Mesendoderm (in vitro differentiated cells): ENCODE measurements at regions not wholly inside any gene's neighbourhood (a gene's known extent, or its start where the extent isn't known, plus 50 kb on each side); places are given as distances from the start of the nearest gene placed in this dataset. TPM values are rescaled to one million over a fixed set of nuclear protein-coding genes. Genes with fewer than 3 reads are reported as not detected.
"Not testable (repeated sequence)": the region's sequence is repeated elsewhere in the genome, so short reads cannot be mapped to it uniquely, and the experiment has no call there.

Experiments
- DNase-seq: peaks from one replicate; pipeline ENCODE4 v3.0.0; 2013
- H2AK5ac ChIP-seq: 2 replicates; pipeline ENCODE4 v1.6.1; 2013; ENCODE audit warnings: low read length, inconsistent platforms
- H2BK120ac ChIP-seq: 2 replicates; pipeline ENCODE4 v1.6.1; 2013; ENCODE audit warnings: low read depth, mild to moderate bottlenecking, low read length, moderate library complexity, mixed read lengths
- H2BK15ac ChIP-seq: replicated peaks from 2 replicates; pipeline ENCODE4 v1.6.1; 2013; ENCODE audit warnings: low read depth, mild to moderate bottlenecking, moderate library complexity
- H2BK5ac ChIP-seq: 2 replicates; pipeline ENCODE4 v1.6.1; 2013; ENCODE audit warnings: low read length, inconsistent platforms
- H3K18ac ChIP-seq: 2 replicates; pipeline ENCODE4 v1.6.1; 2013; ENCODE audit warnings: mild to moderate bottlenecking, low read length, mixed read lengths
- H3K23ac ChIP-seq: one replicate; pipeline ENCODE4 v1.6.1; 2013; ENCODE audit warnings: low read length
- H3K27ac ChIP-seq: 2 replicates; pipeline ENCODE4 v1.5.1; 2013; ENCODE audit warnings: low read depth, mild to moderate bottlenecking, inconsistent platforms, low read length, moderate library complexity
- H3K27me3 ChIP-seq: 2 replicates; pipeline ENCODE4 v1.6.1; 2013; ENCODE audit warnings: low read length, control low read depth, mild to moderate bottlenecking, inconsistent platforms; ENCODE audit not compliant: insufficient read depth, poor library complexity
- H3K36me3 ChIP-seq: 2 replicates; pipeline ENCODE4 v1.6.1; 2013; ENCODE audit warnings: low read length, inconsistent platforms; ENCODE audit not compliant: control insufficient read depth, insufficient read depth
- H3K4ac ChIP-seq: one replicate; pipeline ENCODE4 v1.6.1; 2013; ENCODE audit warnings: low read depth, mild to moderate bottlenecking, low read length, moderate library complexity
- H3K4me1 ChIP-seq: 2 replicates; pipeline ENCODE4 v1.6.1; 2013; ENCODE audit warnings: low read depth, low read length, inconsistent platforms; ENCODE audit not compliant: control insufficient read depth
- H3K4me2 ChIP-seq: 2 replicates; pipeline ENCODE4 v1.6.1; 2013; ENCODE audit warnings: low read length
- H3K4me3 ChIP-seq: 2 replicates; pipeline ENCODE4 v1.5.1; 2013; ENCODE audit warnings: mild to moderate bottlenecking, low read length
- H3K56ac ChIP-seq: one replicate; pipeline ENCODE4 v1.6.1; 2013; ENCODE audit warnings: low read length
- H3K79me1 ChIP-seq: 2 replicates; pipeline ENCODE4 v1.6.1; 2013; ENCODE audit warnings: low read length, inconsistent platforms
- H3K79me2 ChIP-seq: 2 replicates; pipeline ENCODE4 v1.6.1; 2013; ENCODE audit warnings: mild to moderate bottlenecking, low read length; ENCODE audit not compliant: control insufficient read depth, insufficient read depth
- H3K9ac ChIP-seq: 2 replicates; pipeline ENCODE4 v1.6.1; 2013; ENCODE audit warnings: low read length, inconsistent platforms
- H4K5ac ChIP-seq: one replicate; pipeline ENCODE4 v1.6.1; 2013; ENCODE audit warnings: low read length
- H4K8ac ChIP-seq: one replicate; pipeline ENCODE4 v1.6.1; 2013; ENCODE audit warnings: low read depth, mild to moderate bottlenecking, control low read depth, low read length, moderate library complexity
- WGBS: extraction: QIAGEN DNeasy Blood & Tissue Kit; methylation state at CpG from one replicate; pipeline ENCODE4 v1.1.7; 2013; ENCODE audit warnings: low lambda C conversion rate, missing lambda C conversion rate; ENCODE audit not compliant: insufficient coverage; ENCODE audit errors: extremely low coverage; 5-methylcytosine and 5-hydroxymethylcytosine counted together
- small RNA-seq: library from polyadenylated mRNA; stranded (forward); fragments of <200 nt; extraction: miRNeasy Mini kit (QIAGEN cat#:217004); gene quantifications from one replicate; pipeline ENCODE3, GENCODE V24; 2013; ENCODE audit not compliant: insufficient read depth

DNA sequence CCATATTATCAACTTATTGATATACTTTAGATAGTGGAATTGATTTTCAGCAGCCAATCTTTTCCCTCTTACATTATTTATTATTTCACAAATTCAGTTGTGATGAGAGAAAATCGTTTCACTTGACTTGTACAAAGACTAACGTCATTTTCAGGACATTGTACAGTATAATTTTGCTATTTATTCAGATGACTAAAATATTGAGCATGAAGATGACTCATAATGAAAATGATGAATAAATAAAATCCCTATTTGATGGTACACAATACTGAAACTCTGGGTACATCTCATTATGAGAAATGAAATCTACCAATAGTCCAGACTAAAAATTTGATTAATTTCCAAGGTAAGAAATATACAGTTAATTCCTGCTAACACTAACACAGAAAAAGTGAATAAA, 316.4 kb downstream of the CCDC74A start:
- H3K9ac ChIP-seq, H3K27me3 ChIP-seq, H3K36me3 ChIP-seq, H4K5ac ChIP-seq, H3K4me2 ChIP-seq, DNase-seq, H2BK5ac ChIP-seq, H3K4me3 ChIP-seq, H2AK5ac ChIP-seq, H2BK15ac ChIP-seq, H3K4me1 ChIP-seq, H3K23ac ChIP-seq, H2BK120ac ChIP-seq, H3K27ac ChIP-seq, H3K18ac ChIP-seq, H4K8ac ChIP-seq, H3K79me1 ChIP-seq, H3K56ac ChIP-seq, H3K4ac ChIP-seq, H3K79me2 ChIP-seq: not testable (repeated sequence)
- WGBS, result no CpG with 5 or more reads among the region's 2 CpGs

DNA sequence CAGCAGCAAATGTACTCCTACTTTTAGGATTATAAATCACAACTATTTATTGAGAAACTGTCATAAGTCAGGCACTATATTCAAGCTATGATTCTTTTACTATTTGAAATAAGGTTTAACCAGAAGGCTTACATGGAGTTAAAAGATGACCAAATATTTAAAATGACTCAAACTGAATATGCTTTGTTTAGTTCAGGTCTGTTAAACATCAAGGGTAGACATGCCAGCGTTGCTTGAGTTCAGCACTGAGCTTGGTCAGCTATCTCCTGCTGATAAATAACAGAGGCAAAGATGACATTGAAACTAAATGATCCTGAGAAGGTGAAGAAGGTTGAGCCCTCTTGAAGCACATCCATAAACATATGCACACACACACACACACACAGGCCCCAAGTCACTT, 305.6 kb downstream of the ANKRD30BL start:
- H3K79me2 ChIP-seq, result not testable (repeated sequence)

DNA sequence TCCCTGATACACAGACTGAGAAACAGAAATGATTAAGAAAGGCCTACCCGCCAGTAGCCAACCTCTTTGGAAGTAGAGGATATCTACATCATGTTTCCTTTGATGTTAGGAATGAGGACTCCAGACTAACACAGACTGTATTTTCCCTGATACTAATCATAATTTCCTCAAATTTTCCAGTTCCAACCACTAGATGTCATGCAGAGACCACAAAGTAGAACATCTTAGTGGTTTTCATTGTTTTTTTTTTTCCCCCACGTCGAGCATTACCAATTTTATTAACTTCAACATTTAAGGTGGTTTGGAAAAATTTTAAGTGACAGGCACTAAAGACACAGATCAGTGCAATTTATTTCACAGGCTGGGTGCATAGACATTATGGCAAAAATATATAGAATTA, 303.6 kb downstream of the ANKRD30BL start:
- H4K5ac ChIP-seq, H3K27ac ChIP-seq, H3K4me2 ChIP-seq, H3K4me1 ChIP-seq, H3K4me3 ChIP-seq, H3K36me3 ChIP-seq, H2BK15ac ChIP-seq, H3K4ac ChIP-seq, H3K79me1 ChIP-seq, H2AK5ac ChIP-seq, H4K8ac ChIP-seq, H3K79me2 ChIP-seq, DNase-seq, H3K23ac ChIP-seq, H3K18ac ChIP-seq, H3K56ac ChIP-seq, H3K27me3 ChIP-seq, H3K9ac ChIP-seq, H2BK120ac ChIP-seq, H2BK5ac ChIP-seq: not testable (repeated sequence)
- WGBS, result no CpG with 5 or more reads among the region's 3 CpGs

More for the DNA sequence above, 305.6 kb downstream of the ANKRD30BL start:
- not testable (repeated sequence) for H3K27me3 ChIP-seq, H3K18ac ChIP-seq, H4K5ac ChIP-seq, H2BK15ac ChIP-seq, H3K36me3 ChIP-seq, H2BK5ac ChIP-seq, H2BK120ac ChIP-seq, H3K27ac ChIP-seq, H3K4ac ChIP-seq, H3K4me2 ChIP-seq, H3K56ac ChIP-seq, H3K4me1 ChIP-seq, H3K23ac ChIP-seq, H2AK5ac ChIP-seq, H4K8ac ChIP-seq, H3K9ac ChIP-seq, H3K79me1 ChIP-seq, DNase-seq, H3K4me3 ChIP-seq
- WGBS, result no CpG with 5 or more reads among the region's 1 CpG

Small RNA genes lying in the stretch of these regions (small RNA-seq; reads per million reads assigned to genes)
- gene RNU6-617P, result not detected
